Kidney epithelial cell (primary cell): ENCODE measurements at regions not wholly inside any gene's neighbourhood (a gene's known extent, or its start where the extent isn't known, plus 50 kb on each side); places are given as distances from the start of the nearest gene placed in this dataset.
"Not testable (repeated sequence)": the region's sequence is repeated elsewhere in the genome, so short reads cannot be mapped to it uniquely, and the experiment has no call there.

Experiments used
- DNase-seq: peaks from one replicate; pipeline ENCODE4 v3.0.0-alpha.2; 2010; ENCODE audit warnings: low read depth
- H3K27me3 ChIP-seq: 2 replicates; pipeline ENCODE4 v1.6.0; 2011; ENCODE audit warnings: low read length; ENCODE audit not compliant: control insufficient read depth, insufficient read depth
- H3K36me3 ChIP-seq: 2 replicates; pipeline ENCODE4 v1.5.1; 2011; ENCODE audit warnings: low read length; ENCODE audit not compliant: control insufficient read depth, insufficient read depth
- H3K4me3 ChIP-seq: 2 replicates; pipeline ENCODE4 v1.5.1; 2011; ENCODE audit warnings: low read depth, mild to moderate bottlenecking, control low read depth, low read length
- TF ChIP-seq, protein P1 (sequence below): IDR thresholded peaks from 2 replicates; pipeline ENCODE4 v1.5.1; 2011; ENCODE audit warnings: mild to moderate bottlenecking, moderate library complexity, low read length, control low read depth, inconsistent platforms; ENCODE audit not compliant: insufficient read depth, poor library complexity, severe bottlenecking

GRCh38 chr12:28040246-28040645, 67.7 kb upstream of the PTHLH start:
- Histone ChIP-seq H3K4me3 (no peak overlapping the region), H3K27me3 (no peaks in the 10 kb centered on the region), H3K36me3 (no peaks in the 10 kb centered on the region)
- TF ChIP-seq, protein P1, sequence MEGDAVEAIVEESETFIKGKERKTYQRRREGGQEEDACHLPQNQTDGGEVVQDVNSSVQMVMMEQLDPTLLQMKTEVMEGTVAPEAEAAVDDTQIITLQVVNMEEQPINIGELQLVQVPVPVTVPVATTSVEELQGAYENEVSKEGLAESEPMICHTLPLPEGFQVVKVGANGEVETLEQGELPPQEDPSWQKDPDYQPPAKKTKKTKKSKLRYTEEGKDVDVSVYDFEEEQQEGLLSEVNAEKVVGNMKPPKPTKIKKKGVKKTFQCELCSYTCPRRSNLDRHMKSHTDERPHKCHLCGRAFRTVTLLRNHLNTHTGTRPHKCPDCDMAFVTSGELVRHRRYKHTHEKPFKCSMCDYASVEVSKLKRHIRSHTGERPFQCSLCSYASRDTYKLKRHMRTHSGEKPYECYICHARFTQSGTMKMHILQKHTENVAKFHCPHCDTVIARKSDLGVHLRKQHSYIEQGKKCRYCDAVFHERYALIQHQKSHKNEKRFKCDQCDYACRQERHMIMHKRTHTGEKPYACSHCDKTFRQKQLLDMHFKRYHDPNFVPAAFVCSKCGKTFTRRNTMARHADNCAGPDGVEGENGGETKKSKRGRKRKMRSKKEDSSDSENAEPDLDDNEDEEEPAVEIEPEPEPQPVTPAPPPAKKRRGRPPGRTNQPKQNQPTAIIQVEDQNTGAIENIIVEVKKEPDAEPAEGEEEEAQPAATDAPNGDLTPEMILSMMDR, result no peak
- DNase-seq, result no peak

DNA sequence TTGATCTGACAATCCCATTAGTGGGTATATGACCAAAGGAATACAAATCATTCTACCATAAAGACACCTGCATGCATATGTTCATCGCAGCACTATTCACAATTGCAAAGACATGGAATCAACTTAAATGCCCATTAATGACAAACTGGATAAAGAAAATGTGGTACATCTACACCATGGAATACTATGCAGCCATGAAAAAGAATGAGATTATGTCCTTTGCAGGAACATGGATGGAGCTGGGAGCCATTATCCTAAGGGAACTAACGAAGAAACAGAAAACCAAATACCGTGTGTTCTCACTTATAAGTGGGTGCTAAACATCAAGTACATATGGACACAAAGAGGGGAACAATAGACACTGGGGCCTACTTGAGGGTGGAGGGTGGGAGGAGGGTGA, 74.1 kb upstream of the PTHLH start:
- H3K4me3 ChIP-seq, H3K36me3 ChIP-seq, DNase-seq, H3K27me3 ChIP-seq: not testable (repeated sequence)

DNA sequence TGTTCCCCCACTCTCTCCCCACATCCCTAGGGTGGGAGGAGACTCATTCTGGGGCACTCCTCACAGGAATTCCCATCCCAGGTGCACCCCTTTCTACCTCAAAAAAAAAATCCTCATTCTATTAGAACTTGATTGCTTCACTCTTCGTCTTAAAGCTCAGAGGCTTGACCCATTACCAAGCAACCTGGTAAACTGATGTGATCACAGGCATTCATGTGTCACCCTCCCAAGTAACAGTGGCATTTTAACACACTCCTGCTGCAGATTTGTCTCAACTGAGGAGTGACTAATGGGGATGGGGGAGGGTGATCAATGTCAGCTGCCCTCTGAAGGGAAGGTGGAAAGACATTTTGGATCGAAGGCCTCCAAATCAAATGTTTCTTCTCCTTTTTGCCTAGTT, 78.1 kb upstream of the PTHLH start:
- DNase-seq, result no peak
- Histone ChIP-seq H3K27me3 (no peaks in the 10 kb centered on the region), H3K4me3 (no peak overlapping the region), H3K36me3 (no peaks in the 10 kb centered on the region)
- TF ChIP-seq, protein P1, result no peak

- Histone ChIP-seq H3K36me3 (no peaks in the 10 kb centered on the region), H3K27me3 (no peaks in the 10 kb centered on the region), H3K4me3 (no peak overlapping the region)
- no peak for DNase-seq
- TF ChIP-seq, protein P1, result no peak
Measured at GRCh38 chr12:28051516-28052354, 79.2 kb upstream of the PTHLH start.

DNA sequence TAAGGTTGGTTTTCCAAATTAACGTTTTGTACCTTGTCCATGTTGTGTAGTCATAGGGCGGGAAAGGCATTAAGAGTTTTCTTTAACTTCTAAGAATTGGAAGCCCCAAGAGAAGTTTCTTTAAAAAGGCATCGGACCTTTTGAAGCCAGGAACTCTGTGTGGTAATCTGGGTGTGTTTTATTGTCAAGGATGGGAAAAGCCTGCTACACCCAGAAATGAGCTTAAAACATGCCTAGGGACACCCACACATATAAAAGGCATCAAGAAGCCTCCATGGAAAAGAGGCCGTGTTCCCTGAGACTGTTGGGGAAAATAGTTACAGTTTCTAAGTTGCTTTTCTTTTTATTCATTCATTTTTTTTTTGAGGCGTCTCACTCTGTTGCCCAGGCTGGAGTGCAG, 81.0 kb upstream of the PTHLH start:
- Histone ChIP-seq H3K27me3 (no peaks in the 10 kb centered on the region), H3K36me3 (no peaks in the 10 kb centered on the region), H3K4me3 (no peak overlapping the region)
- TF ChIP-seq, protein P1, result no peak
- no peak for DNase-seq

DNA sequence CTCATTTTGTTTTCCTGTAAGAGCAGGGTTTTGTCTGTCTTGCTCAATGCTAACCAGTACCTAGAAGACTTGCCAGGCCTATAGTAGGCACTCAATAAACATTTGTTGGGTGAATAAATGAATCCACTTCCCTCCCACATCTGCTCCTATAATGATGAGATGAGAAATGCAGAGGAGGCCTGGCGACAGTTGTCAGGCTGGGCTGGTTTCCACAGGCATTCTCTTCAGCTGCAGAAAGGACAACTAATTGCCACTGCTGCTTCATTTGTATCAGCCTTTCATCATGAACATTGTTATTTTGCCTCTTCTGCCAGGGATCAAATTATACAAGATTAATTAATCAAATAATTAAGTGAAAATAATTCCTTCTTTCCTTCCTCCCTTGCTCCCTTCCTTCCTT, 82.0 kb upstream of the PTHLH start:
- H3K4me3 ChIP-seq, result no peak overlapping the region
- no peaks in the 10 kb centered on the region for H3K36me3 ChIP-seq
- no peak for DNase-seq
- TF ChIP-seq, protein P1, result no peak
- H3K27me3 ChIP-seq, result no peaks in the 10 kb centered on the region
